ENCODE measurements at regions not wholly inside any gene's neighbourhood (a gene's known extent, or its start where the extent isn't known, plus 50 kb on each side); places are given as distances from the start of the nearest gene placed in this dataset.
"Not testable (repeated sequence)": the region's sequence is repeated elsewhere in the genome, so short reads cannot be mapped to it uniquely, and the experiment has no call there.

- in situ Hi-C loops (cut with HindIII; ENCODE audit: low pct_unique_long_range_greater_than_20kb, low sequenced_read_pairs) (no loop called here), intact Hi-C loops (cut with micrococcal nuclease; ENCODE audit: unreplicated experiment) (no loop called here)
- ChIA-PET POLR2A (no interaction called here), CTCF (no interaction called here)
- BruUV-seq (replicated peaks): no TSS peak
- Histone ChIP-seq H3K4me3 (ENCODE audit: low read depth in 2 of 2, low read length in 2 of 2) (no peak overlapping the region), H3K4me1 (ENCODE audit: control insufficient read depth, insufficient read depth, low read length) (no peaks in the 10 kb centered on the region), H3K27me3 (ENCODE audit: control insufficient read depth, insufficient read depth, low read length) (no peaks in the 10 kb centered on the region), H3K9me3 (ENCODE audit: control insufficient read depth, insufficient read depth, low read depth, low read length) (no peaks in the 10 kb centered on the region), H3K36me3 (ENCODE audit: control insufficient read depth, insufficient read depth, low read length) (no peaks in the 10 kb centered on the region), H3K27ac (ENCODE audit: low read length) (no peak overlapping the region)
- no peak for TF ChIP-seq REST (IDR thresholded peaks at IDR 0.05; ENCODE audit: insufficient read depth in 1 of 2, low read depth in 2 of 2, low read length in 1 of 2)
- no peak for TF ChIP-seq CTCF (IDR thresholded peaks at IDR 0.05)
- no peak for TF ChIP-seq SIN3A (IDR thresholded peaks at IDR 0.05; ENCODE audit: borderline replicate concordance, insufficient read depth, low read depth, low read length)
- no peak for TF ChIP-seq POLR2AphosphoS5 (IDR thresholded peaks at IDR 0.05; ENCODE audit: low read depth, low read length)
- no peak for TF ChIP-seq TCF7L2 (IDR thresholded peaks at IDR 0.05; ENCODE audit: low read depth, low read length)
- ATAC-seq (no peak), DNase-seq (ENCODE audit: low read depth, low spot score) (no peak)
These were observed 1897.6 kb upstream of the FLRT2 start for GRCh38 chr14:83632375-83632774.

- no TSS peak for BruUV-seq (replicated peaks)
- Histone ChIP-seq H3K4me3 (ENCODE audit: low read depth in 2 of 2, low read length in 2 of 2) (peak overlapping the region; percentile 13 to 26; a peak in 2 of 4 replicates), H3K27me3 (ENCODE audit: control insufficient read depth, insufficient read depth, low read length) (no peaks in the 10 kb centered on the region), H3K27ac (ENCODE audit: low read length) (no peak overlapping the region), H3K36me3 (ENCODE audit: control insufficient read depth, insufficient read depth, low read length) (no peaks in the 10 kb centered on the region), H3K9me3 (ENCODE audit: control insufficient read depth, insufficient read depth, low read depth, low read length) (no peaks in the 10 kb centered on the region), H3K4me1 (ENCODE audit: control insufficient read depth, insufficient read depth, low read length) (no peaks in the 10 kb centered on the region)
- in situ Hi-C loops (cut with HindIII; ENCODE audit: low pct_unique_long_range_greater_than_20kb, low sequenced_read_pairs) (no loop called here), intact Hi-C loops (cut with micrococcal nuclease; ENCODE audit: unreplicated experiment) (no loop called here)
- DNase-seq (ENCODE audit: low read depth, low spot score) (no peak), ATAC-seq (no peak)
- TF ChIP-seq TCF7L2 (IDR thresholded peaks at IDR 0.05; ENCODE audit: low read depth, low read length) (no peak), SIN3A (IDR thresholded peaks at IDR 0.05; ENCODE audit: borderline replicate concordance, insufficient read depth, low read depth, low read length) (no peak), POLR2AphosphoS5 (IDR thresholded peaks at IDR 0.05; ENCODE audit: low read depth, low read length) (no peak), REST (IDR thresholded peaks at IDR 0.05; ENCODE audit: insufficient read depth in 1 of 2, low read depth in 2 of 2, low read length in 1 of 2) (no peak)
- ChIA-PET POLR2A (no interaction called here), CTCF (no interaction called here)
These were observed 1891.0 kb upstream of the FLRT2 start for GRCh38 chr14:83638748-83639504.

- ATAC-seq; H3K9me3 ChIP-seq (ENCODE audit: control insufficient read depth, insufficient read depth, low read depth, low read length); DNase-seq (ENCODE audit: low read depth, low spot score); H3K36me3 ChIP-seq (ENCODE audit: control insufficient read depth, insufficient read depth, low read length); POLR2A ChIA-PET; CTCF ChIA-PET; H3K27me3 ChIP-seq (ENCODE audit: control insufficient read depth, insufficient read depth, low read length); H3K4me1 ChIP-seq (ENCODE audit: control insufficient read depth, insufficient read depth, low read length); intact Hi-C loops (cut with micrococcal nuclease; ENCODE audit: unreplicated experiment); BruUV-seq (replicated peaks); H3K27ac ChIP-seq (ENCODE audit: low read length); in situ Hi-C loops (cut with HindIII; ENCODE audit: low pct_unique_long_range_greater_than_20kb, low sequenced_read_pairs): not testable (repeated sequence)
- peak overlapping the region; percentile 13 to 26; a peak in 1 of 4 replicates for H3K4me3 ChIP-seq (ENCODE audit: low read depth in 2 of 2, low read length in 2 of 2)
These were observed 1890.5 kb upstream of the FLRT2 start for GRCh38 chr14:83639505-83639875.
